GM18951 (cell line): ENCODE measurements at regions not wholly inside any gene's neighbourhood (a gene's known extent, or its start where the extent isn't known, plus 50 kb on each side); places are given as distances from the start of the nearest gene placed in this dataset.
"Not testable (repeated sequence)": the region's sequence is repeated elsewhere in the genome, so short reads cannot be mapped to it uniquely, and the experiment has no call there.

ENCODE experiments used
- POLR2A ChIP-seq: IDR thresholded peaks from 4 replicates; pipeline ENCODE4 v1.6.1; 2011; ENCODE audit warnings: mild to moderate bottlenecking; ENCODE audit not compliant: insufficient read length, insufficient read depth; ENCODE audit errors: extremely low read depth
- in situ Hi-C: fragments of 300-500 bp; cut with MboI; formaldehyde crosslinking; loops from one replicate; pipeline ENCODE4 v1.12.0; 2022; ENCODE audit warnings: low sequenced_read_pairs, mixed read lengths, inconsistent platforms; ENCODE audit not compliant: unreplicated experiment

DNA sequence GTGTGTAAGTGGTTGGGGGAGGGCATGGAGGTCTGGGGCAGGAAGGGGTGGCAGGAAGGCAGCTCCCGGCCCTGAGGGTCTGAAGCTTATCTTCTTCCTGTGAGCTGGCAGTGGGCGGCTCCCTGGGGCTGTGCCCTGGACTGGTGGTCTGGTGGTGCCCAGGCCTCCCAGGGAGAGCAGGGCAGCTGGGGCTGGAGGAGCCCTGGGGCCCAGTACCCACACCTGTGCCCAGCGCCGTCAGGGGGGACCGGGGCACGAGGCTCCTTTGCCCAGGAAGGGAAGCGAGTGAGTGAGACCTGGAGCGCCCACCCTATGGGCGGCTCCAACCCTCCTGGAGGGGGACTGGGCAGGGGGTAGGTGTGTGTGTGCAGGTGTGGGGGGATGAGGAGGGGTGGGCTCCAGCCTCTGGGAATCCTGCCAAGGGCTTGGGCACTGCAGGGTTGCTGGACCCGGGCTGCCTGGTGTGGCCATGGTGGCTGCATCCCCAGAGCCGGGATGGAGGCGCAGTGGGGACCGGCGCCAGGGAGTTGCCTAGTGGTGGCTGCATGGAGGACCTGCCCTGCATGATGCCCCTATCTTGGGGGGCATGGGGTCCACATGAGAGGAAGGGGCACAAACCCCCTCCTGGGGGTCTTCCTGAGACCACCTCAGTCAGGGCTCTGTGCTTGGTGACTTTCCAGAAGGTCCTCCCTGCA lies 353.6 kb downstream of the TMEM121 start:
- in situ Hi-C loops, result no loop called here
- no peak for TF ChIP-seq POLR2A

DNA sequence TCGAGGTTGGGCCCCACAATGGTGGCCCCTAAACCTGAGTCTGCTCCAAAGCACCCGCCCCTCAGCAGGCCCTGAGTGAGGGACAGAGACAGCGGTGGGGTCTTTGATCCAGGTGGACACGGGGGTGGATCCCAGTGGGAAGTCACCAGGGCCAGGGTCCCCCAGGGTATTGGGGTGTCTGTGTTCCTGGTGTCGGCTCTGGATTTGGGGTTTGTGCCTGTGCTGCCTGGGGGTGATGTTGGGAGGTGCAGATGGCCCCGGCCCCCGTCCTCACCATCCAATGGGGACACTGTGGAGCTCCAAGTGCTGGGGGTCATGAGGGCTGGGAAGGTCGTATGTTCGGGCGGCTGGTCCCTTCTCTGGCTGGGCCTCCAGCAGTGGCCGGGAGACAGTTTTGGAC lies 354.2 kb downstream of the TMEM121 start:
- in situ Hi-C loops, result no loop called here
- TF ChIP-seq POLR2A, result no peak

DNA sequence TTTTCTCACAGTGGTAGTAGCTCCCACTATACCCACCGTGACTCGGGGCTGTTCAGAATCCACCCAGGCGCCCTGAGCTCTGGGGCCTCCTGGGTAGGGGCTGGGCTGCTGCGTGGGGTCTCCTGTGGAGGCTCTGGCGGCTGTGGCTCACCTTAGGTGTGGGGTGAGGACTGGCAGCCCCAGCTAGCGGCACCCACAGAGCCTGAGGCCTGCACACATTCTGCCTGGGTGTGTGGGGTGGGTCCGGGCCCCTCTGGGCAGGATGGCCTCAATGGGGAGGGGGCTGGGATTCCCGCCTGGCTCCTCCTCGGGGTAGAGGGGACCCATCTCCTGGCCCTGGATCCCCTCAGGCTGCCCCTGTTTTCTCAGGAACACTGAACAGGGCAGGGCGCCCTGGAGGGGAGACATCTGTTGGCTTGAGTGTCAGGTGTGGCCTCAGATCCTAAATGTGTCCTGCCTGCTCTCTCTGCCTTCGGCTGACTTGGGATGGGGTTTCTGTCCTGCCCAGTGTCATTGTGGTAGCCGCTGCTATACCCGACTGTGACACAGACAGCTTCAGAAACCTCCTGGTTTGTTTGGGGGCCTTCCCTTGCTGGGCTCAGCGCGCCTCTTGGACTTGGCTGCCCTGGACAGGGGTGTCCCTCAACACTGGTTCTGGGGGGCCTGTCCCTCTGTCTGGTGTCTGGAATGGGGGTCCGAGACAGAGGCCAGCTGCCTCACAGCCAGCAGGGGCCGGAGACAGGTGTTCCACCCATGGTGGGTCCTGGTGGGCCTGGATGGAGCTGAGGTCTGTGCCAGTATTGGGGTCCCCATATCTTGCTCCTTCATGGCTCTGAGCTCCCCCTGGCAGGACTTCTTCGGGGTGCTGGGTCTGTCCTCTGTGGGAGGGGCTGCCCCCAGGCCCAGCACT lies 354.9 kb downstream of the TMEM121 start:
- no peak for TF ChIP-seq POLR2A
- in situ Hi-C loops, result no loop called here

DNA sequence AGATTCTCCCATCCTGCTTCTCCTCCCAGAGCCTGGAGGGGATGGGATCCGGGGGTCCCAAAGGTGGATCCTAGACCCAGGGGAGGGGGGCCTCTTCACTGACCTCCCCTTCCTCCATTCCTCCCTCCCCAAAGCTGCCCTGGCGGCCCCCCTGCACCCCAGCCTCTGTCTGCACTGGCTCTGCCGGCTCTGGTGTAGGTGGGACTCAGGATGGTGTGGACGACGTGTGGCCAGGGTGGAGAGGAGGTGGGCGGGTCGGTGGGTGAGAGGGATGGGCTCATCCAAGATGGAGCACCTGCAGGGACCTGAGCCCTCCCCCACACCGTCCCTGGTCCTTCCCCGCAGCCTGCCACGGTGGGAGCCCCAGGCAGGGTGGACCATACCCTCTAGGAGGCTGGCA lies 355.6 kb downstream of the TMEM121 start:
- in situ Hi-C loops, result not testable (repeated sequence)

DNA sequence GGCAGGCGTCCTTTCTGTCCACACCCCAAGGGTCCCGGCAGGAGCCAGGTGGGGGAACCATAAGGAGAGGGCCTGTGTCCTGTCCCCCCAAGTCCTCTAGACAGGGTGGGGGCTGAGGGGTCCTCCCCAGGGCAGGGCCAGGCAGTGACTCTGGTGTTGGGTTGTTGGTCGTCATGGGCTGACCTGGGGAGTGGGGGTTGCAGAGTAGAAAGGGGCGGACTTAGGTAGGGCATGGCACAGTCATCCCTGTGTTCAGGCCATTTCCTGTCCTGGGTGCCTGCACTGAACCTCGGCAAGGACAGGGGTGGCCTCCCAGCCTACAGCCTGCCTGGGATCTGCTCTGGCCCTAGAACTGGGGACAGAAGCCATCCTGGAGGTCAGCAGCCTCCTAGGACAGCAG lies 356.2 kb downstream of the TMEM121 start:
- in situ Hi-C loops, result no loop called here
- no peak for TF ChIP-seq POLR2A

DNA sequence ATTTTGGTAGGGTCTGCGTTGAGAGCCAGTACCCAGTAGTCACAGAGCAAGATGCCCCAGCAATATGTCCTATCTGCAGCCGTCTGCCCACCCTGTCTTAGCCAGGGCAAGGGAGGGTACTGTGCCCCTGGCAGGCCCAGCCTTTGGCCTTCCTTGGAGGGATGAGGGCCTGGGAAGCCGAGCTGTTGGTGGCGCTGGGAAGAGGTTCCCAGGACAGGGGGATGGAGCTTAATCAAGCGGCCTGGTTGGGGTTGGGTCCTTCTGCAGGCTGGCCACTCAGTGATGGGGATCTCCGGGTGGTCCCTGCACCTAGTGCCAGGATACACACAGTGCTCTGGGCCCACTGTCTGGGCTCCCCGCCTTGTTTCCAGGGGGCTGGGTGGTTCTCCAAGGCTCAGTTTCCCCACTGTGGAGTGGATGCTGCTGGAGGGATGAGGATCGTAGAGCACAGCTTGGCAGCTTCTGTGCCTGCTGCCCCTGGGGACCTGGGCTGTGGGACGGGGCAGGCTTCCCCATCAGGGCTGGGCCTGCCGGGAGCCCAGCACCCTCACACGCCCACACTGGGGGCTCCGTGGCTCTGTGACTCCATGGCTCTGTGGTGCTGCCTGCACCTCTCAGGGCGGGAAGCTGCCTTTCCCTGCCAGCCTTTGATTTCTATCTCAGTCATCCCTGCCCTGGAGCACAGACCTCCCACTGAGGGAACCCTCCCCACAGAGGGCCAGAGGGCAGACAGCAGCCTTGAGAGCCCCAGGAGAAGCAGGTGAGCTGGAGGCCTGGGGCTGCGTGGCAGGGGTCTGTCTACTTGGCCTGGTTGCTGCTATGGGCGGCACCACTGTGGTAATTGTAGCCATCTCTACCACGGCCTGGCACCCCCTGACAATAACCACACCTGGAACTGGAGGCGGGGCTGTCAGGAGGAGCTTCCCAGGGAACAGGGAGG lies 357.0 kb downstream of the TMEM121 start:
- in situ Hi-C loops, result no loop called here

DNA sequence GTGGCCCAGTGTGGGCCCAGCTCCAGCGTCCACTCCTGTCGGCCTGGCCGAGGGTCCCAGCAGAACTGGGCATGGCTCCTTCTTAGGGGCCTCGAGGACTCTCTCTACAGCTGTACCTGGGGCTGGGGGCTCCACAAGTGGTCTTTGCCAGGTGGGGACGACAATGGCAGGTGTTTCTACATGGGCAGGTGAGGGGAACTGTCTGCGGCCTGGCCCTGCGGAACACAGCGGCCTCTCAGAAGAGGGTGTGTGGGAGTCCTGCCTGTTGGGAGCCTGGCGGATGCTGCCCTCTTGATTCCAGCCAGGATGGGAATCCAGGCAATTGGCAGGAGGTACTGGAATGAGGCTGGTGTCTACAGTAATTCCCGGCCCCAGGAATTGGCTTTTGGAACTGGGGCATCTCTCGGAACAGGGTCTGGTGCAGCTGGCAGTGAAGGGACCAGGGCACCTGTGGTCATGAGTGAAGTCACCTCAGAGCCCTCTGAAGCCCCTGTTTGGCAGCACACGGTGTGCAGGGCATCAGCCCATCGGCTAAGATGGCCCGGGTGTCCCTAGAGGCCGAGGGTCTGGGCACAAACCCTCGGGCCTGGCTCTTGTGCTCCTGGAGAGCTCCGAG lies 357.9 kb downstream of the TMEM121 start:
- in situ Hi-C loops, result not testable (repeated sequence)

More for the DNA sequence above, 357.0 kb downstream of the TMEM121 start:
- TF ChIP-seq POLR2A, result no peak

DNA sequence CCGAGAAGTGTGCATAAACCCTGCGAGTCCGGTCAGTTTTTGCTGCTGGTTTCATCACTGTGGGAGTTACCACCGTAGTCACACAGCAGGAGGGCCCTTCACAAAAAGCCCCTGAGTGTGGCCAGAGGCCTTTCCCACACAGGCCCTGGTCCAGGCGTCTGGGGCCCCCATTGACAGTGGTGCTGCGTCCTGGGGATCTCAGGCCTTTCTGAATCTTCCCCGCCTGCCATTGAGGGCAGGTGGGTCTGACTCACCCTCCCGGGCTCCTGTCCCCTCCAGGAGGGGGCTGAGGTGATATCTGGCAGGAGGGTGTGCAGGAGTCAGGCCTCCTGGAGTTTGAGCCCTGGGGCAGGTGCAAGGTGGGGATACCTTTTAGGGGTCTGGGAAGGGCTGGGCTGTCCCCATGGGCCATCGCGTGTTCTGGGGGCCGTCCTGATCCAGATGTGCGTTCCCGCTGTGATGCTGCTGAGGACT lies 358.5 kb downstream of the TMEM121 start:
- in situ Hi-C loops, result no loop called here

DNA sequence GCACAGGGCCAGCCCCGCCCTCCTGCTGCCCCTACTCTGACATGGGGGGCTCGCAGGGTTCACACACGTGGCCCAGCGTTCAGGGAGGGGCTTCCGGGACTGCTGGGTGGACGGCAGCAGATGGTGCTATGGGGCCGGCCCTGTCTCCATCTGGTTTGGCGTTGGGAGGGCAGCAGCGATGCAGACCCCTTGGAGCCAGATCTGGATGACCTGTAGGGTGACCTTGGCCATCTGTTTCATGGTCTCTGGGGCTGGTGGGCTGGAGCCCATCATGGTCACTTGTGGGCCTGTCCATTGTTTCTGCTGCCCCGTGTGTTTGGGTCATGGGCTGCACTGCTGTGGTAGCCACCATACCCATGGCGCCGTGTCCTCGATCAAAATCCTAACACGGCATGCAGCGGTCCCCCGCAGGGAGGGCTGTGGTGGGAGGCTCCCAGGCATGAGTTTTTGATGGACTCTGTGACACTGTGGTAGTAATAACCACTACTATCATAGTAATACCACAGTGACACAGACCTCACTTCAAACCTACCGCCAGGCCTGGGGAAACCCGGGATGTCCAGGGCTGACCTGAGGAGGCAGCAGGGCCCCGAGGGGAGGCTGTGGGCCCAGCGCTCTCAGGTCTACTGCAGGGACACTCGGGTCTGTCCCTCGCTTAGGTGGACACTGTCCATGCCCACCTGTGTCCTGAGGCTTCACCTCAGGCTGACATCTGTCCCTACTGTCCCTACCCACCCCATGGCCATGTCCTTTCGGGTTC lies 359.4 kb downstream of the TMEM121 start:
- in situ Hi-C loops, result no loop called here
- no peak for TF ChIP-seq POLR2A

More for the DNA sequence above, 358.5 kb downstream of the TMEM121 start:
- TF ChIP-seq POLR2A, result no peak

DNA sequence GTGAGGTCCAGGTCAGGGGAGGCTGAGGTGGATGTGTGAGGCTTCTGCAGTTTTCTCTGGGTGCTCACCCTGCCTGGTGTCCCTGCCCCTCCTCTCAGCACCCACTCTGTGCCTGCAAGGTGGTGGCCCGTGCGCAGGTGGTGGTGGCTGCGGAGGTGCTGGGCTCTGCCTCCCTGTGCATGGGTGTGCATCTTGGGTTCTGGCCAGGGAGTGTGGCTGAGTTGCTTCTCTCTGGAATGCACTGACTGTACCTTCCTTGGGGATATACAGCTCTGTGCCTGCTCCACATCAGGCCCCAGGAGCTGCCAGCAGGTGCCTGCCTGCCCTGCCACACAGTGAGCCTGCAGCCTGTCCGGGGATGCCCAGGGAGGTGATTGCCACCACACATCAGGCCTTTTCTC lies 360.4 kb downstream of the TMEM121 start:
- in situ Hi-C loops, result not testable (repeated sequence)

DNA sequence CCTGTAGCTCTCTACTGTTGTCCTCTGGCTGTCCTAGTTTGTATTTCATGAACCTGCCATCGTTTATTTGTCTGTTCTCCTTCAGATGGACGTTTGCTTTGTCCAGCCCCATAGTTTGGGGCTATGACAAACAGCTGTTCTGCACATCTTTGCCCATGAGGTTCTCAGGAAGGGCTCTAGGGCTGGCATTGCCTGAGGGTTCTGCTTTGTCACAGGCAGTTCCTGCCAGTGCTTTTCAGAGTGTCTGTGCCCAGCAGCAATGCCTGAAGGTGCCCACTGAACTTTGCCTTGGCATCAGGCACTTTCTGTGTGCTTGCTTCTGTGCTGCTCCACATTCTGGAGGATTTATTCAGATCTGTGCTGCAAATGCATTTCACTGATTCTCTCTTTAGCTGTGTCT lies 361.3 kb downstream of the TMEM121 start:
- in situ Hi-C loops, result no loop called here
- TF ChIP-seq POLR2A, result no peak

DNA sequence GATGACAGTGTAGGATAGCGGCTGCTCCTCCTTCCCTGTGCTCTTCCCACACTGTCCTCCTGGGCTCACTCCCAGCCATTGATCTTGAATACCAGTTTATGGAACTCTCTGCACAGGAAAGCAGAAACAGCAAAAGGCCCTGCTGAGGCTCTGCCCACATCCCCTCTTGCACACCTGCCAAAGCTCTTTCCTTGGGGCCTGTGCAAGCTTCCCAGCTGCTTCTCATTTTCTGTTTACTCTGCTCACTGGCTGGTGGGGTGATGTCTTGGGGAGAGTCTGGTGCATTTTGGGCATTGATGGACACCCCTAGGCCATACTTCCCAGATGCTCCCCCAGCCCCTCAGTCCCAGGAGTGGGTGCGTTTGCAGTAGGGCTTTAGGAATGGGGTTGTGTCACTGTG lies 361.8 kb downstream of the TMEM121 start:
- TF ChIP-seq POLR2A, result no peak
- in situ Hi-C loops, result no loop called here
